ENCODE measurements at regions not wholly inside any gene's neighbourhood (a gene's known extent, or its start where the extent isn't known, plus 50 kb on each side); places are given as distances from the start of the nearest gene placed in this dataset.

DNA sequence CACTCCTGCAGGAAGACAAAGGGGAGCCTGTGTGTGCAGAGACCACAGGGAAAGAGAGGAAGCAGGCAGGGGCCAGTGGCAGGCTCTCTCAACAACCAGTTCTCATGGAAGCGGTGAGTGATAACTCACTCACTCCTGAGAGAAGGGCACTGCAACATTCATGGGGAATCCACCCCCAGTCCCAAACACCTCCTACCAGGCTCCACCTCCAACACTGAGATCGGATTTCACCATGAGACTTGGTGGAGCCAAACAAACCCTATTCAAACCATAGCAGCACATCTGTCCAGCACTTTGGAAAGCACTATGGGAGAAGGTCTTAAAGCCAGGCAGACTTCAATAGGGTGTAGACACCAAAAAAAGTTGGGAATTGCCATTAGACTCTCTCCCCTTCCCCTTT lies 345.7 kb upstream of the SPRED2 start:
- TF ChIP-seq, protein P1, sequence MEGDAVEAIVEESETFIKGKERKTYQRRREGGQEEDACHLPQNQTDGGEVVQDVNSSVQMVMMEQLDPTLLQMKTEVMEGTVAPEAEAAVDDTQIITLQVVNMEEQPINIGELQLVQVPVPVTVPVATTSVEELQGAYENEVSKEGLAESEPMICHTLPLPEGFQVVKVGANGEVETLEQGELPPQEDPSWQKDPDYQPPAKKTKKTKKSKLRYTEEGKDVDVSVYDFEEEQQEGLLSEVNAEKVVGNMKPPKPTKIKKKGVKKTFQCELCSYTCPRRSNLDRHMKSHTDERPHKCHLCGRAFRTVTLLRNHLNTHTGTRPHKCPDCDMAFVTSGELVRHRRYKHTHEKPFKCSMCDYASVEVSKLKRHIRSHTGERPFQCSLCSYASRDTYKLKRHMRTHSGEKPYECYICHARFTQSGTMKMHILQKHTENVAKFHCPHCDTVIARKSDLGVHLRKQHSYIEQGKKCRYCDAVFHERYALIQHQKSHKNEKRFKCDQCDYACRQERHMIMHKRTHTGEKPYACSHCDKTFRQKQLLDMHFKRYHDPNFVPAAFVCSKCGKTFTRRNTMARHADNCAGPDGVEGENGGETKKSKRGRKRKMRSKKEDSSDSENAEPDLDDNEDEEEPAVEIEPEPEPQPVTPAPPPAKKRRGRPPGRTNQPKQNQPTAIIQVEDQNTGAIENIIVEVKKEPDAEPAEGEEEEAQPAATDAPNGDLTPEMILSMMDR (IDR thresholded peaks at IDR 0.05), result no peak
- TF ChIP-seq SIN3A (IDR thresholded peaks at IDR 0.05; ENCODE audit: borderline replicate concordance, insufficient read depth, low read depth, low read length) (no peak), TCF7L2 (IDR thresholded peaks at IDR 0.05; ENCODE audit: low read depth, low read length) (no peak)
- TF ChIP-seq, protein P2, sequence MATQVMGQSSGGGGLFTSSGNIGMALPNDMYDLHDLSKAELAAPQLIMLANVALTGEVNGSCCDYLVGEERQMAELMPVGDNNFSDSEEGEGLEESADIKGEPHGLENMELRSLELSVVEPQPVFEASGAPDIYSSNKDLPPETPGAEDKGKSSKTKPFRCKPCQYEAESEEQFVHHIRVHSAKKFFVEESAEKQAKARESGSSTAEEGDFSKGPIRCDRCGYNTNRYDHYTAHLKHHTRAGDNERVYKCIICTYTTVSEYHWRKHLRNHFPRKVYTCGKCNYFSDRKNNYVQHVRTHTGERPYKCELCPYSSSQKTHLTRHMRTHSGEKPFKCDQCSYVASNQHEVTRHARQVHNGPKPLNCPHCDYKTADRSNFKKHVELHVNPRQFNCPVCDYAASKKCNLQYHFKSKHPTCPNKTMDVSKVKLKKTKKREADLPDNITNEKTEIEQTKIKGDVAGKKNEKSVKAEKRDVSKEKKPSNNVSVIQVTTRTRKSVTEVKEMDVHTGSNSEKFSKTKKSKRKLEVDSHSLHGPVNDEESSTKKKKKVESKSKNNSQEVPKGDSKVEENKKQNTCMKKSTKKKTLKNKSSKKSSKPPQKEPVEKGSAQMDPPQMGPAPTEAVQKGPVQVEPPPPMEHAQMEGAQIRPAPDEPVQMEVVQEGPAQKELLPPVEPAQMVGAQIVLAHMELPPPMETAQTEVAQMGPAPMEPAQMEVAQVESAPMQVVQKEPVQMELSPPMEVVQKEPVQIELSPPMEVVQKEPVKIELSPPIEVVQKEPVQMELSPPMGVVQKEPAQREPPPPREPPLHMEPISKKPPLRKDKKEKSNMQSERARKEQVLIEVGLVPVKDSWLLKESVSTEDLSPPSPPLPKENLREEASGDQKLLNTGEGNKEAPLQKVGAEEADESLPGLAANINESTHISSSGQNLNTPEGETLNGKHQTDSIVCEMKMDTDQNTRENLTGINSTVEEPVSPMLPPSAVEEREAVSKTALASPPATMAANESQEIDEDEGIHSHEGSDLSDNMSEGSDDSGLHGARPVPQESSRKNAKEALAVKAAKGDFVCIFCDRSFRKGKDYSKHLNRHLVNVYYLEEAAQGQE (IDR thresholded peaks at IDR 0.05; ENCODE audit: insufficient read depth in 1 of 2, low read depth in 2 of 2, low read length in 1 of 2), result no peak

Data from Panc1 (cell line).